Breast epithelium (tissue), 3 donors: ENCODE measurements at regions not wholly inside any gene's neighbourhood (a gene's known extent, or its start where the extent isn't known, plus 50 kb on each side); places are given as distances from the start of the nearest gene placed in this dataset.

ENCODE experiments used
- POLR2A ChIP-seq: fragments of 450-650 bp; IDR thresholded peaks from one replicate; pipeline ENCODE4 v1.6.1; 2016; ENCODE audit warnings: antibody characterized with exemption, mild to moderate bottlenecking, moderate library complexity
- TF ChIP-seq, protein P1 (sequence below), 3 donors: fragments of 450-650 bp; IDR thresholded peaks; one replicate each; pipeline ENCODE4 v1.5.1; 2016 to 2017; ENCODE audit warnings: antibody characterized with exemption in 3 of 3, mild to moderate bottlenecking in 3 of 3, moderate library complexity in 3 of 3

DNA sequence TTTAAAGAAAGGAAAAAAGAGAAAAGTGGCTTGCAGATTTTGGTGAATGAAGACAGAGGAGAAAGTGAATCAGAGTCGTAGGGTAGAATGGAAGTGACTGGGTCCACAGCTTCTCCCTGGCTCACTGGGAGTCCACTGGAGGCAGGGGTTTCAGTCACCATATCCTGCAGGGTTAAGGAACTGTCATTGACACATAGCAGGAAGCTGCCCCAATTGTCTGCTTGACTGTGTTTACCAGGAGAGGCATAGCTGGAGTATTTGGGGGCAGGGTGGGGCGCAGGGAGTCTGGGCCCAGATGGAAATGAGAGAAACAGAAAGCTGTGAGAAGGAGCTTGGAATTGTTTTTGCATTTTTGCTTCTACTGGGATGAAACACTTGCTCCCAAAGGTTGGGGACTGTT lies 228.8 kb upstream of the CSF3R start:
- TF ChIP-seq, protein P1, sequence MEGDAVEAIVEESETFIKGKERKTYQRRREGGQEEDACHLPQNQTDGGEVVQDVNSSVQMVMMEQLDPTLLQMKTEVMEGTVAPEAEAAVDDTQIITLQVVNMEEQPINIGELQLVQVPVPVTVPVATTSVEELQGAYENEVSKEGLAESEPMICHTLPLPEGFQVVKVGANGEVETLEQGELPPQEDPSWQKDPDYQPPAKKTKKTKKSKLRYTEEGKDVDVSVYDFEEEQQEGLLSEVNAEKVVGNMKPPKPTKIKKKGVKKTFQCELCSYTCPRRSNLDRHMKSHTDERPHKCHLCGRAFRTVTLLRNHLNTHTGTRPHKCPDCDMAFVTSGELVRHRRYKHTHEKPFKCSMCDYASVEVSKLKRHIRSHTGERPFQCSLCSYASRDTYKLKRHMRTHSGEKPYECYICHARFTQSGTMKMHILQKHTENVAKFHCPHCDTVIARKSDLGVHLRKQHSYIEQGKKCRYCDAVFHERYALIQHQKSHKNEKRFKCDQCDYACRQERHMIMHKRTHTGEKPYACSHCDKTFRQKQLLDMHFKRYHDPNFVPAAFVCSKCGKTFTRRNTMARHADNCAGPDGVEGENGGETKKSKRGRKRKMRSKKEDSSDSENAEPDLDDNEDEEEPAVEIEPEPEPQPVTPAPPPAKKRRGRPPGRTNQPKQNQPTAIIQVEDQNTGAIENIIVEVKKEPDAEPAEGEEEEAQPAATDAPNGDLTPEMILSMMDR (IDR thresholded peaks at IDR 0.05): no peak
- no peak for TF ChIP-seq POLR2A
